GM12878 (cell line): ENCODE measurements at regions not wholly inside any gene's neighbourhood (a gene's known extent, or its start where the extent isn't known, plus 50 kb on each side); places are given as distances from the start of the nearest gene placed in this dataset.

Experiments
- CBX5 ChIP-seq: sonication (generic); IDR thresholded peaks from 2 replicates; pipeline ENCODE4 v1.6.1; 2016; ENCODE audit warnings: low read depth, moderate library complexity, mild to moderate bottlenecking, inconsistent platforms
- GABPA ChIP-seq: IDR thresholded peaks from 2 replicates; pipeline ENCODE4 v1.6.1; 2014; ENCODE audit warnings: antibody characterized with exemption, low read depth, mild to moderate bottlenecking, inconsistent platforms
- HDAC6 ChIP-seq: fragments of 200-600 bp; sonication (generic); IDR thresholded peaks from one replicate; pipeline ENCODE4 v1.8.0; 2017; ENCODE audit warnings: antibody characterized with exemption; ENCODE audit not compliant: unreplicated experiment
- JUNB ChIP-seq: IDR thresholded peaks from 2 replicates; pipeline ENCODE4 v1.6.1; 2016; ENCODE audit warnings: antibody characterized with exemption, mild to moderate bottlenecking
- JUND ChIP-seq: IDR thresholded peaks from 2 replicates; pipeline ENCODE4 v1.6.1; 2012; ENCODE audit warnings: low read depth, mild to moderate bottlenecking, low read length, improper control_type of control experiment, moderate library complexity
- MXI1 ChIP-seq: fragments of 150-350 bp; IDR thresholded peaks from 2 replicates; pipeline ENCODE4 v1.6.1; 2011; ENCODE audit warnings: low read depth, mild to moderate bottlenecking, inconsistent platforms, low read length, improper control_type of control experiment
- MYC ChIP-seq: IDR thresholded peaks from 2 replicates; pipeline ENCODE4 v1.6.1; 2011; ENCODE audit warnings: mild to moderate bottlenecking, low read length, moderate library complexity, inconsistent platforms; ENCODE audit not compliant: insufficient read depth, insufficient replicate concordance, insufficient read length, severe bottlenecking
- NR2C1 ChIP-seq: fragments of 450-650 bp; IDR thresholded peaks from 2 replicates; pipeline ENCODE4 v1.6.1; 2017; ENCODE audit warnings: antibody characterized with exemption, mild to moderate bottlenecking, moderate library complexity
- PAX5 ChIP-seq: IDR thresholded peaks from 2 replicates; pipeline ENCODE4 v1.6.1; 2011; ENCODE audit warnings: low read depth, low read length, borderline replicate concordance
- TARDBP ChIP-seq: IDR thresholded peaks from 2 replicates; pipeline ENCODE4 v1.6.1; 2016; ENCODE audit warnings: borderline replicate concordance
- TCF12 ChIP-seq: IDR thresholded peaks from 2 replicates; pipeline ENCODE4 v1.6.1; 2011; ENCODE audit warnings: low read depth, mild to moderate bottlenecking, low read length
- TCF3 ChIP-seq: IDR thresholded peaks from 2 replicates; pipeline ENCODE4 v1.6.1; 2012; ENCODE audit warnings: low read depth, mild to moderate bottlenecking, low read length, borderline replicate concordance; ENCODE audit not compliant: insufficient read depth
- YY1 ChIP-seq: IDR thresholded peaks from 2 replicates; pipeline ENCODE4 v1.6.1; 2011; ENCODE audit warnings: low read depth, mild to moderate bottlenecking, low read length
- ZBED1 ChIP-seq: IDR thresholded peaks from 2 replicates; pipeline ENCODE4 v1.6.1; 2016; ENCODE audit warnings: borderline replicate concordance
- ZNF622 ChIP-seq: fragments of 450-650 bp; IDR thresholded peaks from 2 replicates; pipeline ENCODE4 v1.6.1; 2017; ENCODE audit warnings: mild to moderate bottlenecking, inconsistent platforms
- ZZZ3 ChIP-seq: IDR thresholded peaks from 2 replicates; pipeline ENCODE4 v1.6.1; 2011; ENCODE audit warnings: low read depth; ENCODE audit not compliant: control insufficient read depth, insufficient read length
- TF ChIP-seq, protein P1 (sequence below), 3 experiments: IDR thresholded peaks in 2 of 3; conservative IDR thresholded peaks in 1 of 3; 2 replicates each; pipeline ENCODE4 v1.5.1; 2011; ENCODE audit warnings: low read depth in 3 of 3, low read length in 3 of 3, mild to moderate bottlenecking in 3 of 3, control low read depth in 2 of 3, moderate library complexity in 2 of 3, inconsistent platforms in 1 of 3, mixed read lengths in 1 of 3; ENCODE audit not compliant: control insufficient read depth in 2 of 3, insufficient read depth in 1 of 3; ENCODE audit errors: extremely low read depth in 1 of 3
- TF ChIP-seq, protein P2 (sequence below): fragments of 450-650 bp; conservative IDR thresholded peaks from 2 replicates; pipeline ENCODE4 v1.6.1; 2017; ENCODE audit warnings: mild to moderate bottlenecking, moderate library complexity
- TF ChIP-seq, protein P3 (sequence below): fragments of 450-650 bp; formaldehyde crosslinking; IDR thresholded peaks from 2 replicates; pipeline ENCODE4 v1.5.0; 2022; ENCODE audit warnings: mild to moderate bottlenecking, missing genetic modification characterization
- TF ChIP-seq, protein P4 (sequence below): IDR thresholded peaks from 2 replicates; pipeline ENCODE4 v1.6.1; 2011; ENCODE audit warnings: borderline replicate concordance, low read depth, mild to moderate bottlenecking, moderate library complexity, low read length; ENCODE audit not compliant: insufficient read depth, poor library complexity, severe bottlenecking
- TF ChIP-seq, protein P5 (sequence below): fragments of 450-650 bp; IDR thresholded peaks from 2 replicates; pipeline ENCODE4 v1.6.1; 2014; ENCODE audit warnings: mild to moderate bottlenecking

DNA sequence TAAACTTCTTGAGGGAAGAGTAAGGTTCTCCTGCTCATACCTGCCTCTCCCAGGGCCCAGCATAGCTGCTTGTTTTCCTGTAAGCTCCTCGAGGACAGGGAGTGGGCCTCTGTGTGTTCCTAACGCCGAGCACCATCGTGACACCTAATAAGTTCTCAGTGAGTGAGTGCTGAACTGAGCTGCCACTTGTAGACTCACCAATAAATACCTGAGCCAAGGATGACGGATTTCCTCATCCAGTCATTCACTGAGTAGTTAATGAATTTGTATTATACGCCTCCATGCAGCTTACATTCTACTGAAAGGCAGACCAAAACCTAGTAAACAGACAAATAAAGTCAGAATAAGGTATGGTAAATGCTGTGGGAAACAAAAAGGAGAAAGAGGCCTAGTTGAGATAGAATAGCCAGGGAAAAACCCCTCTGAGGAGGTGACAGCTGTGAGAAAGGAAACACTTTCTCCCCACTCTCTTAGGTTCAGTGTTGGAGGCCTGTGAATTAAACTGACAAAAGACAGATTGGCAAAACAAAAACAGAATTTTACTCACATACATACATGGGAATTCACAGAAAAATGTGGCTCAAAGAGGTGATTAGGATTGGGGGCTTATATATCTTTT is 138.6 kb downstream of the B3GNT2 start (continued):
- TF ChIP-seq, protein P1, sequence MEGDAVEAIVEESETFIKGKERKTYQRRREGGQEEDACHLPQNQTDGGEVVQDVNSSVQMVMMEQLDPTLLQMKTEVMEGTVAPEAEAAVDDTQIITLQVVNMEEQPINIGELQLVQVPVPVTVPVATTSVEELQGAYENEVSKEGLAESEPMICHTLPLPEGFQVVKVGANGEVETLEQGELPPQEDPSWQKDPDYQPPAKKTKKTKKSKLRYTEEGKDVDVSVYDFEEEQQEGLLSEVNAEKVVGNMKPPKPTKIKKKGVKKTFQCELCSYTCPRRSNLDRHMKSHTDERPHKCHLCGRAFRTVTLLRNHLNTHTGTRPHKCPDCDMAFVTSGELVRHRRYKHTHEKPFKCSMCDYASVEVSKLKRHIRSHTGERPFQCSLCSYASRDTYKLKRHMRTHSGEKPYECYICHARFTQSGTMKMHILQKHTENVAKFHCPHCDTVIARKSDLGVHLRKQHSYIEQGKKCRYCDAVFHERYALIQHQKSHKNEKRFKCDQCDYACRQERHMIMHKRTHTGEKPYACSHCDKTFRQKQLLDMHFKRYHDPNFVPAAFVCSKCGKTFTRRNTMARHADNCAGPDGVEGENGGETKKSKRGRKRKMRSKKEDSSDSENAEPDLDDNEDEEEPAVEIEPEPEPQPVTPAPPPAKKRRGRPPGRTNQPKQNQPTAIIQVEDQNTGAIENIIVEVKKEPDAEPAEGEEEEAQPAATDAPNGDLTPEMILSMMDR (IDR thresholded peaks at IDR 0.05 in 2 of 3, conservative IDR thresholded peaks at IDR 0.05 in 1 of 3; ENCODE audit: control insufficient read depth in 2 of 3, extremely low read depth in 1 of 3, insufficient read depth in 1 of 3, low read depth in 3 of 3, low read length in 3 of 3) = no peak
- TF ChIP-seq CBX5 (peak; percentile 42; the same call in 1 of the 2 replicates), ZZZ3 (no peak), TARDBP (no peak), TCF3 (no peak), GABPA (no peak), JUND (no peak), YY1 (no peak), MXI1 (no peak), HDAC6 (no peak), MYC (no peak), NR2C1 (no peak), ZNF622 (no peak), TCF12 (peak; percentile 90), JUNB (peak; percentile 48; the same call in 1 of the 2 replicates), PAX5 (no peak), ZBED1 (peak; percentile 46; the same call in 1 of the 2 replicates)
- TF ChIP-seq, protein P2, sequence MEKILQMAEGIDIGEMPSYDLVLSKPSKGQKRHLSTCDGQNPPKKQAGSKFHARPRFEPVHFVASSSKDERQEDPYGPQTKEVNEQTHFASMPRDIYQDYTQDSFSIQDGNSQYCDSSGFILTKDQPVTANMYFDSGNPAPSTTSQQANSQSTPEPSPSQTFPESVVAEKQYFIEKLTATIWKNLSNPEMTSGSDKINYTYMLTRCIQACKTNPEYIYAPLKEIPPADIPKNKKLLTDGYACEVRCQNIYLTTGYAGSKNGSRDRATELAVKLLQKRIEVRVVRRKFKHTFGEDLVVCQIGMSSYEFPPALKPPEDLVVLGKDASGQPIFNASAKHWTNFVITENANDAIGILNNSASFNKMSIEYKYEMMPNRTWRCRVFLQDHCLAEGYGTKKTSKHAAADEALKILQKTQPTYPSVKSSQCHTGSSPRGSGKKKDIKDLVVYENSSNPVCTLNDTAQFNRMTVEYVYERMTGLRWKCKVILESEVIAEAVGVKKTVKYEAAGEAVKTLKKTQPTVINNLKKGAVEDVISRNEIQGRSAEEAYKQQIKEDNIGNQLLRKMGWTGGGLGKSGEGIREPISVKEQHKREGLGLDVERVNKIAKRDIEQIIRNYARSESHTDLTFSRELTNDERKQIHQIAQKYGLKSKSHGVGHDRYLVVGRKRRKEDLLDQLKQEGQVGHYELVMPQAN = no peak
- TF ChIP-seq, protein P3, sequence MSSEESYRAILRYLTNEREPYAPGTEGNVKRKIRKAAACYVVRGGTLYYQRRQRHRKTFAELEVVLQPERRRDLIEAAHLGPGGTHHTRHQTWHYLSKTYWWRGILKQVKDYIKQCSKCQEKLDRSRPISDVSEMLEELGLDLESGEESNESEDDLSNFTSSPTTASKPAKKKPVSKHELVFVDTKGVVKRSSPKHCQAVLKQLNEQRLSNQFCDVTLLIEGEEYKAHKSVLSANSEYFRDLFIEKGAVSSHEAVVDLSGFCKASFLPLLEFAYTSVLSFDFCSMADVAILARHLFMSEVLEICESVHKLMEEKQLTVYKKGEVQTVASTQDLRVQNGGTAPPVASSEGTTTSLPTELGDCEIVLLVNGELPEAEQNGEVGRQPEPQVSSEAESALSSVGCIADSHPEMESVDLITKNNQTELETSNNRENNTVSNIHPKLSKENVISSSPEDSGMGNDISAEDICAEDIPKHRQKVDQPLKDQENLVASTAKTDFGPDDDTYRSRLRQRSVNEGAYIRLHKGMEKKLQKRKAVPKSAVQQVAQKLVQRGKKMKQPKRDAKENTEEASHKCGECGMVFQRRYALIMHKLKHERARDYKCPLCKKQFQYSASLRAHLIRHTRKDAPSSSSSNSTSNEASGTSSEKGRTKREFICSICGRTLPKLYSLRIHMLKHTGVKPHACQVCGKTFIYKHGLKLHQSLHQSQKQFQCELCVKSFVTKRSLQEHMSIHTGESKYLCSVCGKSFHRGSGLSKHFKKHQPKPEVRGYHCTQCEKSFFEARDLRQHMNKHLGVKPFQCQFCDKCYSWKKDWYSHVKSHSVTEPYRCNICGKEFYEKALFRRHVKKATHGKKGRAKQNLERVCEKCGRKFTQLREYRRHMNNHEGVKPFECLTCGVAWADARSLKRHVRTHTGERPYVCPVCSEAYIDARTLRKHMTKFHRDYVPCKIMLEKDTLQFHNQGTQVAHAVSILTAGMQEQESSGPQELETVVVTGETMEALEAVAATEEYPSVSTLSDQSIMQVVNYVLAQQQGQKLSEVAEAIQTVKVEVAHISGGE (CRISPR knock-in tag) = no peak
- TF ChIP-seq, protein P4, sequence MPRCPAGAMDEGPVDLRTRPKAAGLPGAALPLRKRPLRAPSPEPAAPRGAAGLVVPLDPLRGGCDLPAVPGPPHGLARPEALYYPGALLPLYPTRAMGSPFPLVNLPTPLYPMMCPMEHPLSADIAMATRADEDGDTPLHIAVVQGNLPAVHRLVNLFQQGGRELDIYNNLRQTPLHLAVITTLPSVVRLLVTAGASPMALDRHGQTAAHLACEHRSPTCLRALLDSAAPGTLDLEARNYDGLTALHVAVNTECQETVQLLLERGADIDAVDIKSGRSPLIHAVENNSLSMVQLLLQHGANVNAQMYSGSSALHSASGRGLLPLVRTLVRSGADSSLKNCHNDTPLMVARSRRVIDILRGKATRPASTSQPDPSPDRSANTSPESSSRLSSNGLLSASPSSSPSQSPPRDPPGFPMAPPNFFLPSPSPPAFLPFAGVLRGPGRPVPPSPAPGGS = peak; percentile 91
- TF ChIP-seq, protein P5, sequence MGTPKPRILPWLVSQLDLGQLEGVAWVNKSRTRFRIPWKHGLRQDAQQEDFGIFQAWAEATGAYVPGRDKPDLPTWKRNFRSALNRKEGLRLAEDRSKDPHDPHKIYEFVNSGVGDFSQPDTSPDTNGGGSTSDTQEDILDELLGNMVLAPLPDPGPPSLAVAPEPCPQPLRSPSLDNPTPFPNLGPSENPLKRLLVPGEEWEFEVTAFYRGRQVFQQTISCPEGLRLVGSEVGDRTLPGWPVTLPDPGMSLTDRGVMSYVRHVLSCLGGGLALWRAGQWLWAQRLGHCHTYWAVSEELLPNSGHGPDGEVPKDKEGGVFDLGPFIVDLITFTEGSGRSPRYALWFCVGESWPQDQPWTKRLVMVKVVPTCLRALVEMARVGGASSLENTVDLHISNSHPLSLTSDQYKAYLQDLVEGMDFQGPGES = no peak
